Sigmoid colon (tissue), 6 donors: ENCODE measurements at regions not wholly inside any gene's neighbourhood (a gene's known extent, or its start where the extent isn't known, plus 50 kb on each side); places are given as distances from the start of the nearest gene placed in this dataset.
"Not testable (repeated sequence)": the region's sequence is repeated elsewhere in the genome, so short reads cannot be mapped to it uniquely, and the experiment has no call there.

ENCODE experiments used
- DNase-seq: peaks from one replicate; pipeline ENCODE4 v3.0.0-alpha.2; 2019
- H3K27ac ChIP-seq, 4 donors: fragments of 200-600 bp; sonication (generic); one replicate each; pipeline ENCODE4 v1.5.1; 2016 to 2019; ENCODE audit warnings: mild to moderate bottlenecking in 1 of 4
- H3K27me3 ChIP-seq, 3 donors: fragments of 200-600 bp; sonication (generic); one replicate each; pipeline ENCODE4 v1.5.1; 2019; ENCODE audit warnings: mild to moderate bottlenecking in 1 of 3
- H3K36me3 ChIP-seq, 4 donors: fragments of 200-600 bp; sonication (generic); one replicate each; pipeline ENCODE4 v1.5.1; 2016 to 2019
- H3K4me1 ChIP-seq, 4 donors: fragments of 200-600 bp; sonication (generic); one replicate each; pipeline ENCODE4 v1.5.1; 2017 to 2019
- H3K4me3 ChIP-seq, 4 donors: fragments of 200-600 bp; sonication (generic); one replicate each; pipeline ENCODE4 v1.5.1; 2017 to 2019; ENCODE audit warnings: mild to moderate bottlenecking in 2 of 4, moderate library complexity in 1 of 4
- H3K9me3 ChIP-seq, 4 donors: fragments of 200-600 bp in 3 of 4; sonication (generic) in 3 of 4; one replicate each; pipeline versions ENCODE4 v1.5.1 to v1.6.1; 2013 to 2019
- CTCF ChIP-seq, 4 experiments: fragments of 450-650 bp in 3 of 4; fragments of 200-600 bp in 1 of 4; IDR thresholded peaks; one replicate each; pipeline ENCODE4 v1.5.1; 2016 to 2019; ENCODE audit warnings: antibody characterized with exemption in 4 of 4, mild to moderate bottlenecking in 3 of 4, moderate library complexity in 2 of 4
- EP300 ChIP-seq, 4 donors: sonication (generic); formaldehyde crosslinking; IDR thresholded peaks; one replicate each; pipeline ENCODE4 v1.6.1; 2017; ENCODE audit warnings: antibody characterized with exemption in 4 of 4
- POLR2A ChIP-seq, 2 donors: fragments of 450-650 bp; IDR thresholded peaks; one replicate each; pipeline ENCODE4 v1.6.1; 2016; ENCODE audit warnings: antibody characterized with exemption in 2 of 2, mild to moderate bottlenecking in 2 of 2, moderate library complexity in 2 of 2
- POLR2AphosphoS5 ChIP-seq, 4 donors: sonication (generic); formaldehyde crosslinking; IDR thresholded peaks; one replicate each; pipeline ENCODE4 v1.6.1; 2017; ENCODE audit warnings: antibody characterized with exemption in 4 of 4
- WGBS, 2 donors: extraction: QIAGEN DNeasy Blood & Tissue Kit; methylation state at CpG; one replicate each; pipeline ENCODE4 v1.1.7; 2013; 5-methylcytosine and 5-hydroxymethylcytosine counted together
- intact Hi-C: fragments of 100-400 bp; cut with DNase I; formaldehyde crosslinking; loops from one replicate; pipeline ENCODE4 v1.15.1; 2023
- donor health status: healthy with polysubstance abuse.
- donor health status: healthy.

- WGBS, 2 donors = 2 to 7% methylated on average over 3 of the region's 3 CpGs
- intact Hi-C loops = no loop called here
Measured at GRCh38 chr14:106378191-106378590, 851.8 kb downstream of the TMEM121 start.

GRCh38 chr14:106380740-106381139 is 854.4 kb downstream of the TMEM121 start:
- 48 to 75% methylated on average over 2 of the region's 2 CpGs for WGBS, 2 donors
- no peak for DNase-seq
- Histone ChIP-seq H3K27ac (no peak overlapping the region), H3K4me1 (no peaks in the 10 kb centered on the region), H3K9me3 (no peaks in the 10 kb centered on the region), H3K27me3 (no peaks in the 10 kb centered on the region), H3K4me3 (no peak overlapping the region), H3K36me3 (no peaks in the 10 kb centered on the region)
- intact Hi-C loops = no loop called here
- TF ChIP-seq CTCF (IDR thresholded peaks at IDR 0.05) (no peak), POLR2A (IDR thresholded peaks at IDR 0.05) (no peak), EP300 (IDR thresholded peaks at IDR 0.05) (no peak), POLR2AphosphoS5 (IDR thresholded peaks at IDR 0.05) (no peak)

More at GRCh38 chr14:106378191-106378590, 851.8 kb downstream of the TMEM121 start:
- TF ChIP-seq CTCF (IDR thresholded peaks at IDR 0.05) (no peak), POLR2A (IDR thresholded peaks at IDR 0.05) (no peak), EP300 (IDR thresholded peaks at IDR 0.05) (no peak), POLR2AphosphoS5 (IDR thresholded peaks at IDR 0.05) (no peak)
- H3K9me3 ChIP-seq = no peaks in the 10 kb centered on the region
- no peak overlapping the region for H3K4me3 ChIP-seq
- no peaks in the 10 kb centered on the region for H3K4me1 ChIP-seq
- H3K36me3 ChIP-seq = no peaks in the 10 kb centered on the region
- H3K27me3 ChIP-seq = peaks cover 0 to 8% (median 0%) of the 10 kb centered on the region in 3 donors
- DNase-seq = no peak
- no peak overlapping the region for H3K27ac ChIP-seq

GRCh38 chr14:106389186-106389585 is 862.8 kb downstream of the TMEM121 start:
- H3K4me1 ChIP-seq, H3K4me3 ChIP-seq, H3K36me3 ChIP-seq, DNase-seq, H3K9me3 ChIP-seq, H3K27ac ChIP-seq, intact Hi-C loops: not testable (repeated sequence)
- H3K27me3 ChIP-seq = peaks cover 0 to 13% (median 0%) of the 10 kb centered on the region in 3 donors
- WGBS, 2 donors = 66 to 69% methylated on average over 9 of the region's 9 CpGs

GRCh38 chr14:106390401-106390800 is 864.0 kb downstream of the TMEM121 start:
- intact Hi-C loops = no loop called here
- DNase-seq = no peak
- no peaks in the 10 kb centered on the region for H3K4me1 ChIP-seq
- WGBS, 2 donors = 87 to 89% methylated on average over 6 of the region's 6 CpGs
- H3K36me3 ChIP-seq = no peaks in the 10 kb centered on the region
- no peaks in the 10 kb centered on the region for H3K9me3 ChIP-seq
- H3K27me3 ChIP-seq = peaks cover 0 to 13% (median 0%) of the 10 kb centered on the region in 3 donors
- H3K27ac ChIP-seq = no peak overlapping the region
- TF ChIP-seq POLR2A (IDR thresholded peaks at IDR 0.05) (no peak), POLR2AphosphoS5 (IDR thresholded peaks at IDR 0.05) (no peak), CTCF (IDR thresholded peaks at IDR 0.05) (no peak), EP300 (IDR thresholded peaks at IDR 0.05) (no peak)
- no peak overlapping the region for H3K4me3 ChIP-seq

- H3K4me1 ChIP-seq = no peaks in the 10 kb centered on the region
- WGBS, 2 donors = 59 to 80% methylated on average over 6 of the region's 6 CpGs
- intact Hi-C loops = no loop called here
- DNase-seq = no peak
- H3K4me3 ChIP-seq = no peak overlapping the region
- H3K36me3 ChIP-seq = no peaks in the 10 kb centered on the region
- TF ChIP-seq EP300 (IDR thresholded peaks at IDR 0.05) = no peak
- no peak for TF ChIP-seq CTCF (IDR thresholded peaks at IDR 0.05)
- TF ChIP-seq POLR2AphosphoS5 (IDR thresholded peaks at IDR 0.05) = no peak
- no peak for TF ChIP-seq POLR2A (IDR thresholded peaks at IDR 0.05)
- no peaks in the 10 kb centered on the region for H3K9me3 ChIP-seq
- no peak overlapping the region for H3K27ac ChIP-seq
- peaks cover 0 to 13% (median 0%) of the 10 kb centered on the region in 3 donors for H3K27me3 ChIP-seq
Measured at GRCh38 chr14:106390947-106391346, 864.6 kb downstream of the TMEM121 start.
